HepG2 (cell line): ENCODE measurements at regions not wholly inside any gene's neighbourhood (a gene's known extent, or its start where the extent isn't known, plus 50 kb on each side); places are given as distances from the start of the nearest gene placed in this dataset.

Source experiments
- ATAC-seq: fragments of 200-7000 bp; cut with Tn5 transposase; 3 replicates; pipeline ENCODE4 v1.9.1; 2020; ENCODE audit warnings: mild to moderate bottlenecking, moderate library complexity
- BruUV-seq: library from RNA; stranded (reverse); fragments of 400-500 nt; replicated peaks from 2 replicates; lab custom pipeline; 2021; lab: Mats Ljungman, UMichigan
- CTCF ChIA-PET: fragments of 300-600 bp; formaldehyde crosslinking; extraction: SDS; loops from one replicate; lab custom pipeline; 2021; ENCODE audit warnings: low total read pairs, inconsistent platforms, low intra/inter-chr PET ratio; lab: Yijun Ruan, JAX
- POLR2A ChIA-PET: fragments of 350-600 bp; sonication (Branson Sonifier 250); formaldehyde crosslinking; loops from one replicate; lab custom pipeline; 2020; ENCODE audit warnings: antibody characterized with exemption, inconsistent platforms; lab: Yijun Ruan, JAX
- DNase-seq: peaks from one replicate; pipeline ENCODE4 v3.0.0-alpha.2; 2015; ENCODE audit warnings: low spot score
- FAIRE-seq: peaks from 3 replicates; lab custom pipeline; 2011; peaks lifted over from hg19 to GRCh38; lab: Jason Lieb, UNC
- H2AFZ ChIP-seq: one replicate; pipeline ENCODE4 v1.6.1; 2011; ENCODE audit warnings: low read length, inconsistent platforms
- H3K27ac ChIP-seq: fragments of 300-600 bp; 3 replicates; pipeline ENCODE4 v1.8.0; 2011; ENCODE audit warnings: mixed run types, mild to moderate bottlenecking, mixed read lengths, low read length, inconsistent platforms; ENCODE audit not compliant: insufficient read depth; ENCODE audit errors: extremely low read length
- H3K27me3 ChIP-seq, 2 experiments: fragments of 200-600 bp in 1 of 2; 2 replicates in 1 of 2; 3 replicates in 1 of 2; pipeline versions ENCODE4 v1.6.0 to v1.8.0; 2011; ENCODE audit warnings: low read length in 2 of 2, mild to moderate bottlenecking in 2 of 2, moderate library complexity in 2 of 2, inconsistent platforms in 1 of 2; ENCODE audit not compliant: insufficient read depth in 2 of 2, control insufficient read depth in 1 of 2
- H3K36me3 ChIP-seq, 2 experiments: fragments of 200-600 bp in 1 of 2; replicated peaks in 1 of 2; 2 replicates in 1 of 2; 3 replicates in 1 of 2; pipeline versions ENCODE4 v1.5.1 to v1.8.0; 2011; ENCODE audit warnings: low read length in 2 of 2, inconsistent platforms in 1 of 2; ENCODE audit not compliant: insufficient read depth in 2 of 2, control insufficient read depth in 1 of 2
- H3K4me1 ChIP-seq: 2 replicates; pipeline ENCODE4 v1.5.1; 2012; ENCODE audit warnings: low read length, inconsistent platforms; ENCODE audit not compliant: insufficient read depth
- H3K4me2 ChIP-seq: 2 replicates; pipeline ENCODE4 v1.6.0; 2011; ENCODE audit warnings: low read depth, low read length, inconsistent platforms
- H3K4me3 ChIP-seq, 3 experiments: fragments of 200-600 bp in 1 of 3; sonication (generic), shearing (Covaris generic) in 1 of 3; replicated peaks in 1 of 3; 2 replicates each; pipeline ENCODE4 v1.5.1; 2011 to 2016; ENCODE audit warnings: low read length in 3 of 3, inconsistent platforms in 2 of 3, low read depth in 2 of 3, mild to moderate bottlenecking in 2 of 3, control low read depth in 1 of 3, mixed read lengths in 1 of 3; ENCODE audit not compliant: insufficient read depth in 1 of 3
- H3K79me2 ChIP-seq: one replicate; pipeline ENCODE4 v1.6.1; 2011; ENCODE audit warnings: low read length, inconsistent platforms; ENCODE audit not compliant: insufficient read depth
- H3K9ac ChIP-seq: 2 replicates; pipeline ENCODE4 v1.6.0; 2011; ENCODE audit warnings: mild to moderate bottlenecking, low read depth, low read length, inconsistent platforms; ENCODE audit not compliant: insufficient read depth
- H3K9me3 ChIP-seq: 2 replicates; pipeline ENCODE4 v1.5.1; 2012; ENCODE audit warnings: mild to moderate bottlenecking, low read length
- H4K20me1 ChIP-seq: 2 replicates; pipeline ENCODE4 v1.6.0; 2011; ENCODE audit warnings: inconsistent platforms, mild to moderate bottlenecking, low read length, moderate library complexity; ENCODE audit not compliant: insufficient read depth
- RFX3 ChIP-seq: IDR thresholded peaks from 2 replicates; pipeline ENCODE4 v1.6.1; 2016; ENCODE audit warnings: missing biosample characterization, missing genetic modification reagents
- RNF2 ChIP-seq: fragments of 450-650 bp; conservative IDR thresholded peaks from 2 replicates; pipeline ENCODE4 v1.6.1; 2016; ENCODE audit warnings: low read depth
- SKI ChIP-seq: fragments of 450-650 bp; IDR thresholded peaks from one replicate; pipeline ENCODE4 v1.6.1; 2018; ENCODE audit warnings: mild to moderate bottlenecking; ENCODE audit not compliant: partially characterized antibody
- SRY ChIP-seq: sonication (generic); formaldehyde crosslinking; IDR thresholded peaks from 2 replicates; pipeline ENCODE4 v1.8.0; 2022; ENCODE audit warnings: mild to moderate bottlenecking, missing genetic modification reagents
- THYN1 ChIP-seq: sonication (generic); formaldehyde crosslinking; IDR thresholded peaks from 2 replicates; pipeline ENCODE4 v1.8.1; 2023; ENCODE audit warnings: low read depth, mild to moderate bottlenecking, moderate library complexity, missing genetic modification reagents, borderline replicate concordance
- ZFP36 ChIP-seq: fragments of 150-350 bp; IDR thresholded peaks from 2 replicates; pipeline ENCODE4 v1.6.1; 2018; ENCODE audit warnings: borderline replicate concordance, low read length, low read depth; ENCODE audit not compliant: partially characterized antibody
- ZNF562 ChIP-seq: sonication (generic); formaldehyde crosslinking; IDR thresholded peaks from 2 replicates; pipeline ENCODE4 v1.8.0; 2022; ENCODE audit warnings: missing genetic modification reagents, borderline replicate concordance
- ZNF605 ChIP-seq: sonication (generic); formaldehyde crosslinking; IDR thresholded peaks from 2 replicates; pipeline ENCODE4 v1.8.0; 2022; ENCODE audit warnings: mild to moderate bottlenecking, missing genetic modification reagents
- ZNF672 ChIP-seq: sonication (generic); formaldehyde crosslinking; IDR thresholded peaks from 2 replicates; pipeline ENCODE4 v1.8.1; 2022; ENCODE audit warnings: missing genetic modification reagents
- WGBS: methylation state at CpG from one replicate; pipeline ENCODE4 v1.1.6; 2017; ENCODE audit warnings: low lambda C conversion rate; 5-methylcytosine and 5-hydroxymethylcytosine counted together
- in situ Hi-C: cut with HindIII; loops from 2 replicates; pipeline ENCODE4 v1.10.0; 2017; ENCODE audit warnings: low pct_unique_long_range_greater_than_20kb; ENCODE audit not compliant: extremely low pct_ligation_motif_present
- intact Hi-C: fragments of 100-400 bp; cut with micrococcal nuclease; formaldehyde crosslinking; loops from one replicate; pipeline ENCODE4 v1.10.0; 2022; ENCODE audit not compliant: unreplicated experiment
- TF ChIP-seq, protein P1 (sequence below): sonication (generic); formaldehyde crosslinking; IDR thresholded peaks from 2 replicates; pipeline ENCODE4 v1.5.1; 2020; ENCODE audit warnings: mild to moderate bottlenecking, missing genetic modification reagents, moderate library complexity
- TF ChIP-seq, protein P2 (sequence below): sonication (generic); formaldehyde crosslinking; conservative IDR thresholded peaks from 2 replicates; pipeline ENCODE4 v1.8.1; 2023; ENCODE audit warnings: missing genetic modification reagents
- TF ChIP-seq, protein P3 (sequence below): sonication (generic); formaldehyde crosslinking; IDR thresholded peaks from 2 replicates; pipeline ENCODE4 v1.4.0; 2020; ENCODE audit warnings: mild to moderate bottlenecking, missing genetic modification reagents

DNA sequence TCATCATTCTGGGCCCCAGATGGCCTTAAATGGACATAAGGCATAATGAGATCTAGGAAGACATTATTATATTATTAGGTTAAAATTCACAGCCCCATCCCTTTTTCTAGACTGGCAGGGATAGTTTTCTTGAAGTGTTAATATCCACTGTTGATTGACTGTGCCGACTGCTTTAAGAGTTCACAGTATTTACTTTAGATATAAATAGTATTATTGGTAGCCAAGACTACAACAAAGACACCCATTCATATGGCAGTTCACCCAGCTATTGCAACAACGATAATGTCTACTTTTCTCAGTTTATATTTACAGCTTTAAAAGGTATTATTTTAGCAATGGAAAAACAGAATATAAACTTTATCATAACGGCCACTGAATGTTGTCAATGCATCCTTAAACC, 922.2 kb upstream of the POU3F4 start:
- H3K4me2 ChIP-seq: no peak overlapping the region
- in situ Hi-C loops: no loop called here
- no TSS peak for BruUV-seq
- H3K36me3 ChIP-seq: no peaks in the 10 kb centered on the region
- H3K4me1 ChIP-seq: no peaks in the 10 kb centered on the region
- ATAC-seq (no peak), DNase-seq (no peak)
- TF ChIP-seq ZNF562: no peak
- no peak for TF ChIP-seq ZFP36
- TF ChIP-seq THYN1: no peak
- no peak for TF ChIP-seq RNF2
- TF ChIP-seq, protein P1, sequence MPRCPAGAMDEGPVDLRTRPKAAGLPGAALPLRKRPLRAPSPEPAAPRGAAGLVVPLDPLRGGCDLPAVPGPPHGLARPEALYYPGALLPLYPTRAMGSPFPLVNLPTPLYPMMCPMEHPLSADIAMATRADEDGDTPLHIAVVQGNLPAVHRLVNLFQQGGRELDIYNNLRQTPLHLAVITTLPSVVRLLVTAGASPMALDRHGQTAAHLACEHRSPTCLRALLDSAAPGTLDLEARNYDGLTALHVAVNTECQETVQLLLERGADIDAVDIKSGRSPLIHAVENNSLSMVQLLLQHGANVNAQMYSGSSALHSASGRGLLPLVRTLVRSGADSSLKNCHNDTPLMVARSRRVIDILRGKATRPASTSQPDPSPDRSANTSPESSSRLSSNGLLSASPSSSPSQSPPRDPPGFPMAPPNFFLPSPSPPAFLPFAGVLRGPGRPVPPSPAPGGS: no peak
- TF ChIP-seq, protein P2, sequence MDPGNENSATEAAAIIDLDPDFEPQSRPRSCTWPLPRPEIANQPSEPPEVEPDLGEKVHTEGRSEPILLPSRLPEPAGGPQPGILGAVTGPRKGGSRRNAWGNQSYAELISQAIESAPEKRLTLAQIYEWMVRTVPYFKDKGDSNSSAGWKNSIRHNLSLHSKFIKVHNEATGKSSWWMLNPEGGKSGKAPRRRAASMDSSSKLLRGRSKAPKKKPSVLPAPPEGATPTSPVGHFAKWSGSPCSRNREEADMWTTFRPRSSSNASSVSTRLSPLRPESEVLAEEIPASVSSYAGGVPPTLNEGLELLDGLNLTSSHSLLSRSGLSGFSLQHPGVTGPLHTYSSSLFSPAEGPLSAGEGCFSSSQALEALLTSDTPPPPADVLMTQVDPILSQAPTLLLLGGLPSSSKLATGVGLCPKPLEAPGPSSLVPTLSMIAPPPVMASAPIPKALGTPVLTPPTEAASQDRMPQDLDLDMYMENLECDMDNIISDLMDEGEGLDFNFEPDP (CRISPR knock-in tag): no peak
- no peak for TF ChIP-seq ZNF605 (CRISPR knock-in tag)
- TF ChIP-seq SKI: no peak
- TF ChIP-seq RFX3 (CRISPR knock-in tag): no peak
- TF ChIP-seq, protein P3, sequence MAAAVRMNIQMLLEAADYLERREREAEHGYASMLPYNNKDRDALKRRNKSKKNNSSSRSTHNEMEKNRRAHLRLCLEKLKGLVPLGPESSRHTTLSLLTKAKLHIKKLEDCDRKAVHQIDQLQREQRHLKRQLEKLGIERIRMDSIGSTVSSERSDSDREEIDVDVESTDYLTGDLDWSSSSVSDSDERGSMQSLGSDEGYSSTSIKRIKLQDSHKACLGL: no peak
- TF ChIP-seq ZNF672 (CRISPR knock-in tag): no peak
- TF ChIP-seq SRY (CRISPR knock-in tag): no peak
- TF ChIP-seq, all 625 proteins: peak for 0
- no peaks in the 10 kb centered on the region for H3K27me3 ChIP-seq
- FAIRE-seq: no peak
- CTCF ChIA-PET: no interaction called here
- H3K9me3 ChIP-seq: peaks cover 35% of the 10 kb centered on the region; the same call in 1 of the 2 replicates
- H2AFZ ChIP-seq: no peak overlapping the region
- no peaks in the 10 kb centered on the region for H3K79me2 ChIP-seq
- intact Hi-C loops: no loop called here
- POLR2A ChIA-PET: no interaction called here
- no peak overlapping the region for H3K27ac ChIP-seq
- H3K9ac ChIP-seq: no peak overlapping the region
- H4K20me1 ChIP-seq: no peaks in the 10 kb centered on the region
- H3K4me3 ChIP-seq: no peak overlapping the region
- 7% methylated on average over 3 of the region's 3 CpGs for WGBS
